ENCODE measurements at regions not wholly inside any gene's neighbourhood (a gene's known extent, or its start where the extent isn't known, plus 50 kb on each side); places are given as distances from the start of the nearest gene placed in this dataset.

DNA sequence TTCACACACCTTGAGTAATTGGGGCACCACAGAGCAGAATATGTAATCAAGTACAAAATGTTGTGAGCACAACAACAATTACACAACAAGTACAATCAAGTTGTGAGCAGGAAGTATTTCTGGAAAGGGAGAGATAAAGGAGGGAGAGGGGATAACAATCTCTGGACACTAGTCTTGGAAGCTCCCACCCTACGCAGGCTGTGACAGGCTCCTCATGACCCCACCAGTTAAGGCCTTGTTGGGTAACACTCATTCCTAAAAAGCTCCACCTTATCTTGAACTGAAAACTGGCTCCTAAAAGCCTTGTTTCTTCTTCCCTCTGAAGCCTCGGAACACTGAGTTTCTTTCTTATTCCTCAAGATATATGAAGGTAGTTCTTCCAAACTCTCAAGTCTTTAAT is 806.0 kb downstream of the UQCRFS1 start (continued):
- no peak for TF ChIP-seq KAT7 (CRISPR knock-in tag; IDR thresholded peaks at IDR 0.05; ENCODE audit: borderline replicate concordance)

GRCh38 chr19:28405346-28405742 is 807.6 kb downstream of the UQCRFS1 start:
- DNase-seq (ENCODE audit: low spot score) = no peak
- ATAC-seq = no peak; the same call in 1 of the 2 replicates
- Mint-ChIP-seq H3K9me3 (no peaks in the 10 kb centered on the region), H3K4me1 (peaks cover 41% of the 10 kb centered on the region), H3K27ac (peak overlapping the region; percentile 54; the same call in 1 of the 2 replicates), H3K4me3 (no peak overlapping the region), H3K27me3 (ENCODE audit: low read depth) (no peaks in the 10 kb centered on the region), H3K36me3 (no peaks in the 10 kb centered on the region)
- ChIA-PET POLR2A (no interaction called here), CTCF (no interaction called here)
- TF ChIP-seq NR2C2 (CRISPR knock-in tag; IDR thresholded peaks at IDR 0.05) (no peak), KAT7 (CRISPR knock-in tag; IDR thresholded peaks at IDR 0.05; ENCODE audit: borderline replicate concordance) (no peak), ZNF425 (CRISPR knock-in tag; conservative IDR thresholded peaks at IDR 0.05) (no peak), PRRX2 (CRISPR knock-in tag; IDR thresholded peaks at IDR 0.05) (no peak), ZNF121 (CRISPR knock-in tag; IDR thresholded peaks at IDR 0.05) (no peak)
- TF ChIP-seq, protein P1, sequence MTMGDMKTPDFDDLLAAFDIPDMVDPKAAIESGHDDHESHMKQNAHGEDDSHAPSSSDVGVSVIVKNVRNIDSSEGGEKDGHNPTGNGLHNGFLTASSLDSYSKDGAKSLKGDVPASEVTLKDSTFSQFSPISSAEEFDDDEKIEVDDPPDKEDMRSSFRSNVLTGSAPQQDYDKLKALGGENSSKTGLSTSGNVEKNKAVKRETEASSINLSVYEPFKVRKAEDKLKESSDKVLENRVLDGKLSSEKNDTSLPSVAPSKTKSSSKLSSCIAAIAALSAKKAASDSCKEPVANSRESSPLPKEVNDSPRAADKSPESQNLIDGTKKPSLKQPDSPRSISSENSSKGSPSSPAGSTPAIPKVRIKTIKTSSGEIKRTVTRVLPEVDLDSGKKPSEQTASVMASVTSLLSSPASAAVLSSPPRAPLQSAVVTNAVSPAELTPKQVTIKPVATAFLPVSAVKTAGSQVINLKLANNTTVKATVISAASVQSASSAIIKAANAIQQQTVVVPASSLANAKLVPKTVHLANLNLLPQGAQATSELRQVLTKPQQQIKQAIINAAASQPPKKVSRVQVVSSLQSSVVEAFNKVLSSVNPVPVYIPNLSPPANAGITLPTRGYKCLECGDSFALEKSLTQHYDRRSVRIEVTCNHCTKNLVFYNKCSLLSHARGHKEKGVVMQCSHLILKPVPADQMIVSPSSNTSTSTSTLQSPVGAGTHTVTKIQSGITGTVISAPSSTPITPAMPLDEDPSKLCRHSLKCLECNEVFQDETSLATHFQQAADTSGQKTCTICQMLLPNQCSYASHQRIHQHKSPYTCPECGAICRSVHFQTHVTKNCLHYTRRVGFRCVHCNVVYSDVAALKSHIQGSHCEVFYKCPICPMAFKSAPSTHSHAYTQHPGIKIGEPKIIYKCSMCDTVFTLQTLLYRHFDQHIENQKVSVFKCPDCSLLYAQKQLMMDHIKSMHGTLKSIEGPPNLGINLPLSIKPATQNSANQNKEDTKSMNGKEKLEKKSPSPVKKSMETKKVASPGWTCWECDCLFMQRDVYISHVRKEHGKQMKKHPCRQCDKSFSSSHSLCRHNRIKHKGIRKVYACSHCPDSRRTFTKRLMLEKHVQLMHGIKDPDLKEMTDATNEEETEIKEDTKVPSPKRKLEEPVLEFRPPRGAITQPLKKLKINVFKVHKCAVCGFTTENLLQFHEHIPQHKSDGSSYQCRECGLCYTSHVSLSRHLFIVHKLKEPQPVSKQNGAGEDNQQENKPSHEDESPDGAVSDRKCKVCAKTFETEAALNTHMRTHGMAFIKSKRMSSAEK (CRISPR knock-in tag; IDR thresholded peaks at IDR 0.05; ENCODE audit: borderline replicate concordance) = no peak
- TF ChIP-seq, protein P2, sequence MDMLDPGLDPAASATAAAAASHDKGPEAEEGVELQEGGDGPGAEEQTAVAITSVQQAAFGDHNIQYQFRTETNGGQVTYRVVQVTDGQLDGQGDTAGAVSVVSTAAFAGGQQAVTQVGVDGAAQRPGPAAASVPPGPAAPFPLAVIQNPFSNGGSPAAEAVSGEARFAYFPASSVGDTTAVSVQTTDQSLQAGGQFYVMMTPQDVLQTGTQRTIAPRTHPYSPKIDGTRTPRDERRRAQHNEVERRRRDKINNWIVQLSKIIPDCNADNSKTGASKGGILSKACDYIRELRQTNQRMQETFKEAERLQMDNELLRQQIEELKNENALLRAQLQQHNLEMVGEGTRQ (CRISPR knock-in tag; IDR thresholded peaks at IDR 0.05) = no peak
- TF ChIP-seq, protein P3, sequence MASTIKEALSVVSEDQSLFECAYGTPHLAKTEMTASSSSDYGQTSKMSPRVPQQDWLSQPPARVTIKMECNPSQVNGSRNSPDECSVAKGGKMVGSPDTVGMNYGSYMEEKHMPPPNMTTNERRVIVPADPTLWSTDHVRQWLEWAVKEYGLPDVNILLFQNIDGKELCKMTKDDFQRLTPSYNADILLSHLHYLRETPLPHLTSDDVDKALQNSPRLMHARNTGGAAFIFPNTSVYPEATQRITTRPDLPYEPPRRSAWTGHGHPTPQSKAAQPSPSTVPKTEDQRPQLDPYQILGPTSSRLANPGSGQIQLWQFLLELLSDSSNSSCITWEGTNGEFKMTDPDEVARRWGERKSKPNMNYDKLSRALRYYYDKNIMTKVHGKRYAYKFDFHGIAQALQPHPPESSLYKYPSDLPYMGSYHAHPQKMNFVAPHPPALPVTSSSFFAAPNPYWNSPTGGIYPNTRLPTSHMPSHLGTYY (CRISPR knock-in tag; IDR thresholded peaks at IDR 0.05) = no peak
- TF ChIP-seq, protein P4, sequence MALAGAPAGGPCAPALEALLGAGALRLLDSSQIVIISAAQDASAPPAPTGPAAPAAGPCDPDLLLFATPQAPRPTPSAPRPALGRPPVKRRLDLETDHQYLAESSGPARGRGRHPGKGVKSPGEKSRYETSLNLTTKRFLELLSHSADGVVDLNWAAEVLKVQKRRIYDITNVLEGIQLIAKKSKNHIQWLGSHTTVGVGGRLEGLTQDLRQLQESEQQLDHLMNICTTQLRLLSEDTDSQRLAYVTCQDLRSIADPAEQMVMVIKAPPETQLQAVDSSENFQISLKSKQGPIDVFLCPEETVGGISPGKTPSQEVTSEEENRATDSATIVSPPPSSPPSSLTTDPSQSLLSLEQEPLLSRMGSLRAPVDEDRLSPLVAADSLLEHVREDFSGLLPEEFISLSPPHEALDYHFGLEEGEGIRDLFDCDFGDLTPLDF (CRISPR knock-in tag; IDR thresholded peaks at IDR 0.05) = no peak

- no peak for DNase-seq (ENCODE audit: low spot score)
- Mint-ChIP-seq H3K36me3 (0 out of 2 replicates have a peak, but pooled peaks cover 1% of the 10 kb centered on the region), H3K27me3 (ENCODE audit: low read depth) (no peaks in the 10 kb centered on the region), H3K4me3 (no peak overlapping the region), H3K9me3 (peaks cover 5% of the 10 kb centered on the region), H3K4me1 (peaks cover 41% of the 10 kb centered on the region), H3K27ac (no peak overlapping the region)
- ChIA-PET POLR2A (no interaction called here), CTCF (no interaction called here)
- no peak for ATAC-seq
- TF ChIP-seq, protein P5, sequence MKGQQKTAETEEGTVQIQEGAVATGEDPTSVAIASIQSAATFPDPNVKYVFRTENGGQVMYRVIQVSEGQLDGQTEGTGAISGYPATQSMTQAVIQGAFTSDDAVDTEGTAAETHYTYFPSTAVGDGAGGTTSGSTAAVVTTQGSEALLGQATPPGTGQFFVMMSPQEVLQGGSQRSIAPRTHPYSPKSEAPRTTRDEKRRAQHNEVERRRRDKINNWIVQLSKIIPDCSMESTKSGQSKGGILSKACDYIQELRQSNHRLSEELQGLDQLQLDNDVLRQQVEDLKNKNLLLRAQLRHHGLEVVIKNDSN (CRISPR knock-in tag; IDR thresholded peaks at IDR 0.05) = no peak
- TF ChIP-seq ZNF416 (CRISPR knock-in tag; IDR thresholded peaks at IDR 0.05) = no peak
- TF ChIP-seq ATF2 (CRISPR knock-in tag; IDR thresholded peaks at IDR 0.05; ENCODE audit: borderline replicate concordance, low read depth) = no peak
- no peak for TF ChIP-seq ZNF425 (CRISPR knock-in tag; conservative IDR thresholded peaks at IDR 0.05)
- no peak for TF ChIP-seq MXD4 (CRISPR knock-in tag; IDR thresholded peaks at IDR 0.05; ENCODE audit: borderline replicate concordance)
- no peak for TF ChIP-seq NR1H2 (CRISPR knock-in tag; IDR thresholded peaks at IDR 0.05)
- no peak for TF ChIP-seq ZNF423 (CRISPR knock-in tag; IDR thresholded peaks at IDR 0.05)
Measured at GRCh38 chr19:28404472-28404871, 808.5 kb downstream of the UQCRFS1 start.

All from WTC11 (cell line).